Stimulated activated CD4-positive, alpha-beta T cell treated with anti-CD3 and anti-CD28 coated beads, Interleukin-1b, Interleukin-23, amount 100 ng/mL, for 48 hours (primary cell): ENCODE measurements at regions not wholly inside any gene's neighbourhood (a gene's known extent, or its start where the extent isn't known, plus 50 kb on each side); places are given as distances from the start of the nearest gene placed in this dataset.

Source experiments
- DNase-seq: peaks from one replicate; pipeline ENCODE4 v3.0.0-alpha.2; 2020

GRCh38 chr3:69531576-69532546, 146.0 kb upstream of the FRMD4B start:
- DNase-seq = no peak

GRCh38 chr3:69530554-69530953, 144.7 kb upstream of the FRMD4B start:
- no peak for DNase-seq

GRCh38 chr3:69527498-69527897, 141.6 kb upstream of the FRMD4B start:
- no peak for DNase-seq

- no peak for DNase-seq
Observed at GRCh38 chr3:69524816-69525215, 138.9 kb upstream of the FRMD4B start.

- DNase-seq = no peak
Observed at GRCh38 chr3:69521286-69521685, 135.4 kb upstream of the FRMD4B start.

GRCh38 chr3:69511361-69511760, 125.5 kb upstream of the FRMD4B start:
- DNase-seq = no peak

- no peak for DNase-seq
Observed at GRCh38 chr3:69510481-69511030, 124.7 kb upstream of the FRMD4B start.

GRCh38 chr3:69509288-69509687, 123.4 kb upstream of the FRMD4B start:
- DNase-seq = no peak

GRCh38 chr3:69505770-69506407, 120.0 kb upstream of the FRMD4B start:
- DNase-seq = no peak

- DNase-seq = no peak
Observed at GRCh38 chr3:69504232-69504631, 118.3 kb upstream of the FRMD4B start.

- no peak for DNase-seq
Observed at GRCh38 chr3:69500604-69501003, 114.7 kb upstream of the FRMD4B start.

GRCh38 chr3:69499899-69500421, 114.1 kb upstream of the FRMD4B start:
- DNase-seq = no peak

- no peak for DNase-seq
Observed at GRCh38 chr3:69499422-69499821, 113.5 kb upstream of the FRMD4B start.

- DNase-seq = no peak
Observed at GRCh38 chr3:69496856-69497255, 111.0 kb upstream of the FRMD4B start.

GRCh38 chr3:69494185-69494584, 108.3 kb upstream of the FRMD4B start:
- no peak for DNase-seq

GRCh38 chr3:69493157-69493556, 107.3 kb upstream of the FRMD4B start:
- DNase-seq = no peak

GRCh38 chr3:69491975-69492374, 106.1 kb upstream of the FRMD4B start:
- no peak for DNase-seq

- DNase-seq = no peak
Observed at GRCh38 chr3:69490971-69491370, 105.1 kb upstream of the FRMD4B start.

- DNase-seq = no peak
Observed at GRCh38 chr3:69490235-69490634, 104.3 kb upstream of the FRMD4B start.

- DNase-seq = no peak
Observed at GRCh38 chr3:69488026-69488425, 102.1 kb upstream of the FRMD4B start.

GRCh38 chr3:69485489-69485888, 99.6 kb upstream of the FRMD4B start:
- DNase-seq = no peak

- DNase-seq = no peak
Observed at GRCh38 chr3:69484507-69485393, 98.9 kb upstream of the FRMD4B start.

GRCh38 chr3:69483449-69483848, 97.6 kb upstream of the FRMD4B start:
- DNase-seq = no peak
